Activated CD4-positive, CD25-positive, alpha-beta regulatory T cell treated with anti-CD3 and anti-CD28 coated beads, Interleukin-2, amount 50 U/mL, for 72 hours (primary cell): ENCODE measurements at regions not wholly inside any gene's neighbourhood (a gene's known extent, or its start where the extent isn't known, plus 50 kb on each side); places are given as distances from the start of the nearest gene placed in this dataset.
"Not testable (repeated sequence)": the region's sequence is repeated elsewhere in the genome, so short reads cannot be mapped to it uniquely, and the experiment has no call there.

Source experiments
- DNase-seq: peaks from one replicate; pipeline ENCODE4 v3.0.0; 2021

DNA sequence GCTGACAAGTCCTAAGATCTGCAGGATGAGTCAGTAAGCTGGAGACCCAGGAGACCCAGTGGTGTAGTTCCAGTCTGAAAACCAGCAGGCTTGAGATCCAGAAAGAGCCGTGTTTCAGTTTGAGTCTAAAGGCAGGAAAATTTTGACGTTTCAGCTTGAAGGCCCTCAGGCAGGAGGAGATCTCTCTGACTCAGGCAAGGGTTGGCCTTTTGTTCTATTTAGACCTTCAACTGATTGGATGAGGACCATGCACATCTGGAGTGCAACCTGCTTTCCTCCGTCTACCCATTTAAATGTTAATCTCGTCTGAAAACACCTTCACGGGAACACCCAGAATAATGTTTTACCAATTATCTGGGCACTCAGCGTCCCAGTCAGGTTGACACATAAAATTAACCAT lies 69.5 kb downstream of the NPIPA7 start:
- DNase-seq, result not testable (repeated sequence)

DNA sequence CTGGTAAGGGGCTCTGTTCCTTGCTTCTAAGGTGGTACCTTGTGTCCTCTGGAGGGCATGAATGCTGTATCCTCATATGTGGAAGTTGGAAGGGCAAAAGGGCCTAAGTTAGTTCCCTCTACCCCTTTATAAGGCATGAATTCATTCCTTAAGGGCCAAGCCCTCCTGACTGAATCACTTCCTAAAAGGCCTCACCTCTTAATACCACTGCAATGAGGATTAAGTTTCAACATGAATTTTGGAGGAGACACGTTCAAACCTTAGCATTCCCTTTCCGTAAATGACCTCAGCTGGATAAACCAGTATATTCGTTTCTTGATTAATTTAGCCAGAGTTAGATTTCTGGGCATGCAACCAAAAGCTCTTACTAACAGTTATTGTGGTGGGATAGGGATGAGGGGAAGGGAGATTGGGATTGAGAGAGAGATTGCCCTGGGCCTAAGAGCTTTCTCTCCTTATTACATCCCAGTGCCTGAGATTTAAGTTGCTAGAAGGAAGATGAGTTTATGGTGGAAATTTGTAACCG lies 70.8 kb downstream of the NPIPA7 start:
- not testable (repeated sequence) for DNase-seq

DNA sequence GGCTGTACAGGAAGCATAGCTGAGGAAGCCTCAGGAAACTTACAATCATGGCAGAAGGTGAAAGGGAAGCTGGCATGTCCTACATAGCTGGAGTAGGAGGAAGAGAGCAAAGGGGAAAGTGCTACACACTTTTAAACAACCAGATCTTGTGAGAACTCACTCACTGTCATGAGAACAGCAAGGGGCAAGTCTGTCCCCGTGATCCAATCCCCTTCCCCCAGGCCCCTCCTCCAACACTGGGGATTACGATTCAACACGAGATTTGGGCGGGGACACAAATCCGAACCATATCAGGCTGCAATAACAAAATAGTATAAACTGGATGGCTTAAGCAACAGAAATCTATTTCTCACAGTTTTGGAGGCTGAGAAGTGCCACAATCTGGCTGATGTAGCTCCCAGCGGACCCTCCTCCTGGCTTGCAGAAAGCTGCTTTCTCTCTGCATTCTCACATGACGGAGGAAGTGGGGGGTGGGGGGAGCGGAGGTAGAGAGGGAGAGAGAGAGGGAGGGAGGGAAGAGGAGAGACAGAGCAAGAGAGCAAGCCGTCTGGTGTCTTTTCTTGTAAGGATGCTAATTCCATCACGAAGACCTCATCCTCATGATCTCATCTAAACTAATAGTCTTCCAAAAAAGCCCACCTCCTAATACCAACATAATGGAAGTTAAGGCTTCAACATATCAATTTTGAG lies 72.9 kb downstream of the NPIPA7 start:
- not testable (repeated sequence) for DNase-seq

DNA sequence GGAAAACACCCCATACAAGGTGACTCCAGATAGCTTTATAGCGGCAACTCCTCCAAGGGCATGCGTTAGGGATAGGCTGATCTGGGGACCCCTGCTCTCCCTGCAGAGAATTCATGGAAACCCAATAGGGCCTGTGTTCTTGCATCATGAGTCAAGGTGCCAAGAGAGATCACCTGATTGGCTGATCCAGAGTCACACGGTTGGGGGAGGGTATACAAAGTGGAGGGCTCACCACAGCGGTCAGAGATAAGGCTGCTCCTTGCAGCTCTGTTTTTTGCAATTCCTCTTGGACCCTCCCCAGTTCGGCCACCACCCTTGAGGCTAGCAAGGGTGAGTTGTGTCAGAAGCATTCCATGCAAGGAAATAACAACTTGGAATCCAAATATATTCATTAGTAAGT lies 79.6 kb downstream of the NPIPA7 start:
- not testable (repeated sequence) for DNase-seq

DNA sequence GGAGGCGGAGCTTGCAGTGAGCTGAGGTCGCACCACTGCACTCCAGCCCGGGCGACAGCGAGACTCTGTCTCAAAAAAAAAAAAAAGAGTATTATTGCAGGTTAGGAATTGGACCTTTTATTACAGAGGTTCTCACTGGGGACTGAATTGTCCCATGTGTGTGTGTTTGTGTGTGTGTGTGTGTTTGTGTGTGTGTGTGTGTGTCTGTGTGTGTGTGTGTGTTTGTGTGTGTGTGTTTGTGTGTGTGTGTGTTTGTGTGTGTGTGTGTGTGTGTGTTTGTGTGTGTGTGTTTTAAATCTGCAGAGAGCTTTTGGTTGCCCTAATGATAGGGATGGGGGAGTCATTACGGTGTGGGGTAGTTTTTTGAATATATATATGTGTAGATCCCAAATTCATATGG lies 84.9 kb downstream of the NPIPA7 start:
- DNase-seq, result not testable (repeated sequence)

DNA sequence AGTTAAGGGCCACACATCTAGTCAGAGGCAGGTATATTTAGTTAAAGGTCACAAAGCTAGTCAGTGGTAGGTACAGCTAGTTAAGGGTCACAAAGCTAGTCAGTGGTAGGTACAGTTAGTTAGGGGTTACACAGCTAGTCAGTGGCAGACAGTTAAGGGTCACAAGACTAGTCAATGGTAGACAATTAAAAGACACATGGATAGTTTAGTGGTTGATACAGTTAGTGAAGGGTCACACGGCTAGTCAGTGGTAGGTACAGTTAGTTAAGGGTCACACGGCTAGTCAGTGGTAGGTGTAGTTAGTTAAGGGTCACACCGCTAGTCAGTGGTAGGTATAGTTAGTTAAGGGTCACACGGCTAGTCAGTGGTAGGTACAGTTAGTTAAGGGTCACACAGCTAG lies 110.0 kb downstream of the NPIPA7 start:
- DNase-seq, result not testable (repeated sequence)

DNA sequence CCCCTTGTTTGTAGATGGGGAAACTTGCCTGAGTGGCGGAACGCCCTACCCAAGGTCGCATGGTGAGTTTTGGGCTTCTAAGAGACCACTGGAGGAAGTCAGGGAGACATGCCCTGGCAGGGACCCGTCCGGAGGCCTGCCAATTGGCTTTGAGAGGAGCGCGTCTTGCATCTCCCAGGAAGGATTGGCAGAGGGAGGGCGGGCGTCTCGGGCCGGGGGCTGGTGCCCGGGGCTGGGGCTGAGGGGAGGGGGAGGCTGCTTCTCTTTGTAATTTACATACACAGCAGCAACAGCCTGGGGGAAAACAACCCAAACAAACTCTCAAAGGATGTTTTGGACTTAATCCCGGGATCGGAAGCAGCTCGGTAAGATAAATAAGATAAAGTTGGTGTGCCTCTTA lies 110.5 kb downstream of the NPIPA7 start:
- not testable (repeated sequence) for DNase-seq

DNA sequence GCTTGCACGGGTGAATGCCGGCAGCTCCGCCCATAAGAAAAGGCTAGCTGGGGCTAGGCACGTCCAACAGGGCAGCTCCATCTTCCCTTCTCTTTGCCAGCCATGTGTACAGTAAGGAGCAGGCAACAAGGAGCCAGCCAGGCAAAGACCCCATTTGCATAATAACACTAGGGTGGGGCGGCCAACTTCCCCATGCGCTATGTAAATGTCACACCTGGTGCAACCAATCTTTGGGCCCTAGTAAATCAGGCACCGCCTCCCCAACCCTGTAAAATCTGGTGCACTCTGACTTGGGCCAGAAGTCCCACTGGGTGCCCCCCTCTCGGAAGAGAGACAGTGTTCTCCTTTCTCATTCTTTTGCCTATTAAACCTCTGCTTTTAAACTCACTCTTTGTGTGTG lies 115.2 kb downstream of the NPIPA7 start:
- DNase-seq, result not testable (repeated sequence)

DNA sequence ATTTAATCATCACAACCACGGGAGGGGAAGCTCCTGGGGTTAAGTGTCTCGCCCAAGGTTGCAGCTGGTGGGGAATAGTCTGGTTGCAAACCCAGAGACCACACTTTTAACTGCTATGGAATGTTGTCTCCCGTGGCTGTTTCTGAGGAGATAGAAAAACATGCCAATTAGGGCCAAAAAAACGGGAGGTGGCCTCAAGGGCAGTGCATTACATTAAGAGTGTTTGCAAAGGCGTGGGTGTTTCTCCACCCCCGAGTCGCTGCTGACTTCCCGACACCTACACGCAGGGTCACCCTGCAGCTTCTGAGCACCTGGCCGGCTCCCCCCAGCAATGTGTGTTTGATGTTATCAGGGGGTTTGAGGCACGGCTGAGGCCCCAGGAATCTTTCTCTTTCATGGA lies 116.1 kb downstream of the NPIPA7 start:
- not testable (repeated sequence) for DNase-seq

DNA sequence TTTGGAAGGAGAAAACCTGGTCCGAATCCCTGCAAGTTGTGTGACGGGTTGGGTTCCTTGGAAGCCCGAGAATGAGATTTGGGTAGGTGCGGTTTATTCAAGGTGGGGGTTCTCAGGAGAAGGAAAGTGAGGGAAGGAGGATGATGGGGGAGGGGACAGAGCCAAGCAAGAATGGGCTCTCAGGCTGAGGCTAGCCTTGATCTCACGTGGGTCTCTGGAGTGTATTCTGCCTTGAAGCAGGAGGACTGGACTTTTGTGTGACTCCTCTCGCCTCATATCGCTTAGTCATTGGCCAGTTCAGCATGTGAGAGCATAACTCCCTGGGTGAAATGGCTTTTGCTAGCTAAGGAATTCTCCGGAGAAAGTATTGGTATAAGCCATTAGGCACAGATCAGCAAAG lies 120.9 kb downstream of the NPIPA7 start:
- DNase-seq, result not testable (repeated sequence)

DNA sequence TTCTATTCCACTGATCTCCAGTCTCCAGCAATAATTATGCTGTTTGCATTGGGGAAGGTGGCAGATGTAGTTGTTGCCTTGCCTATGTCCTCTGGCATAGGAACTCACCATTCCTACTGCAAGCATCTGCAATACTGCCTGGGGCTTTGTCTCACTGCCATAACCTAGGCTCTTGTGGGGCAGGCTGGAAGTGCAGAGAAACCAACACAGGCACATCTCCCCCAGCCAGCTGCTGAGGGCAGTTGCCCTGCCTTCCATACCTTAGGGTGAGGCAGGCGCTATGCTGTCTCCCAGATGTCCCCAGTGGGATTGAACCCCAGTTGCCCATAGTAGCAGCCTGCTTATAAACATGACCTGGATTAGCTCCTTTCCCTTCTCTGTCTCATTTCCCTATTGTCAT lies 128.1 kb downstream of the NPIPA7 start:
- DNase-seq, result not testable (repeated sequence)

DNA sequence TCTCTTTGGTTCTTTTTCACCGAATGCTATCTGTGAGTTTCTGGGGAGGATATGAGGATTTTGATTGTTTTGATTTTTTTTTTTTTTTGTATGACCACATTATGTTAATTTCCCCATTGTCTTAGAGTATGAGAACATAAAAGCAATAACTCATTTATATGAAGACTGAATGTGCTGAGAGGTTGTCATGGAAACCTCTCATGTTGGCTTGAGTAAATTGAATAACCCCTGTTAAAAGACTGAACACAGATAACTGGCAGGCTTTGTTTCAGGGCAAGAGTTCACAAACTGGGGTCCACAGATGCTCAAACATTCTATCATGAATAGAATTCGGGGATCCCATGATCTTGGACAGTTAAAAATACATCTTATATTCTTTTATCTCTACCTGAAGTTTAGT lies 129.4 kb downstream of the NPIPA7 start:
- DNase-seq, result not testable (repeated sequence)

DNA sequence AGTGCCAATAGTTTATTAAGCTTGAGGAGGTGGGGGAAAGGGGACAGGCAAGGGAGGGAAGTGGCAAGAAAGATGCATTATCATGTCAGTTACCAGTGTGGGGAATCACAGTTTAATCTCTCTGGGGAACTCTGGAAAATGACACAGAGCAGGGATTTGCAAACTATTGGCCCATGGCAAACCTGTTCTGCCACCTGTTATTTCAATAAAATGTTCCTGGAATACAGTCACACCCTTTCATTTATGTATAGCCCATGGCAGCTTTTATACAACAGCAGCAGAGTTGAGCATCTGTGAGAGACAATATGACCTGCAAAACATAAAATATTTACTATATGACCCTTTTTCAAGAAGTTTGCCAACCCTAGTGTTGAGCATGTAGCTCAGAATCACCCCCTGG lies 140.5 kb downstream of the NPIPA7 start:
- DNase-seq, result not testable (repeated sequence)

DNA sequence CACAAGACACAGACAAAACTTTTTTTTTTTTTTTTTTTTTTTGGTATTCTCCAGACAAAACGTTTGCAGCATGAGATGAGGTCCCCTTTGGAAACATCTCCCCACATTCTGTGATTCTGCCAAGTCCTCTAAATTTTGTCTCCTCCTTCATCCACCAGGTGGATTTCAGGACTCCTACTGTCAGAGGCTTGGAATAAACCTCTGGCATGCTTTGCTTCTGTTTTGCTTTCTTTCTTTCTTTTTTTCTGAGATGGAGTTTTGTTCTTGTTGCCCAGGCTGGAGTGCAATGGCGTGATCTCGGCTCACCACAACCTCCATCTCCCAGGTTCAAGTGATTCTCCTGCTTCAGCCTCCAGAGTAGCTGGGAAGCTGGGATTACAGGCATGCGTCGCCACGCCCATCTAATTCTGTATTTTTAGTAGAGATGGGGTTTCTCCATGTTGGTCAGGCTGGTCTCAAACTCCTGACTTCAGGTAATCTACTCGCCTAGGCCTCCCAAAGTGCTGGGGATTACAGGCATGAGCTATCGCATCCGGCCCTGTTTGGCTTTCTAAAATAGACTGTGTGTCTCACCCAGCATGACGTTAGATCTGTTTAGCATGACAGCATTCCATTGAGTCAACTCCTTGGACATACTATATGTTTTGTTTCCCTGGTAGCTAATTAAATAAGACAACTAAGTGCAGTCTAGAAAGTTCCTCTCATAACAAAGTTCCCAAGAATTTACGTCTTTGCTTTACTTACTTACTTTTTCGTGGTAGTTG lies 142.5 kb downstream of the NPIPA7 start:
- not testable (repeated sequence) for DNase-seq

DNA sequence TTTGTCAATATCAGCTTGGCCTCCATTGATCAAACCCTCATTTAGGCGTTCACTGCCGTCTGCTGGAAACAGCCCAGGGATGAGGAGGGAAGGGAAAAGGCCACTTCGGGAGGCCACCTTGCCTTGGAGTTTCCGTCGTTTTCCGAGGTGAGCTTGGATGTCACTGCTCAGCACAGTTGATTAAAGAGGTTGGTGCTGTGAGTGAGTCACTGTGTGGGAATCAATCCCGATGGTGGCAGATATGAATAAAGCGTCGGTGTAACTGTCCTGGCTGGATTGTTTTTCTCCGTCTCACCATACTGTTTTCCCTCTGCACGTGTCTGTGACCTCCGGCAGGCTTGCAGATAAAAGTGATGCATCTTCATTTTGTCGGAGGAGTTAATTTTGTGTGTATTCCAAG lies 148.1 kb downstream of the NPIPA7 start:
- not testable (repeated sequence) for DNase-seq

DNA sequence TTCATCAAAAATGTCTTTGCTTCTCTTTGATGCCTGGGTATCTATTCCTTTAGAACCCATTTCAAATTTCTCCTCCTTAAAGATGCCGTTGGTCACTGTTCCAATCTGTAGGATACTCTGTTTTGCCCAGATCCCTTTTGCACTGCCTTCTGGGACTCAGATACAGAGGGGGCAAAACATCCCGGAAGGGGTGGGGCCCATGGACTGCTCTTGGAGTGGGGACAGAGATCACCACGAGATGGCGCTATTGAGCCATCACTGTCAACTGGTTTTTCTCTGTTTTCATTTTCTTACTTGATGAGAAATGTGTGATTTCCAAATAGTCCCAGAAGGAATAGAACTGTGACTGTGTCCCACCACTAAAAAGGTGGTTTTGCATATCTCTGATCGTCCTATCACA lies 151.8 kb downstream of the NPIPA7 start:
- not testable (repeated sequence) for DNase-seq

DNA sequence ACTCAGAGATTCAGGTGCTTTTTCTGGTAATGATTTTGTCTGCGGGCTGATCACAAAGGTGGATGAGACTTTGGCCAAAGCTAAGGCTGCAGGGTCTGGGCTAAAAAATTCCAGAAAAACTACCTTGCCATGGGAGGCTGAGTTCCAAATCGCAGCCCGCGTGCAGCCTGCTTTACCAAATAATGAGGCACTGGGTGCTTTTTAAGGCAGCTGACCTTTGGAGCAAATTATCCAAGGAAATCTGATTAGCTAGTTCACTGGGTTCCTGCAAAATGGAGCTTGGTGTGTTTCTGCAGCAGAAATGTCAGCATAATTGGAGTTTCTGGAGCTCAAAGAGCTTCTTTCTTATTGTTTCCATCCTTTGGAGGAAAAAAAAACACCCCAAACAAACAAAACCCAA lies 156.6 kb downstream of the NPIPA7 start:
- not testable (repeated sequence) for DNase-seq

DNA sequence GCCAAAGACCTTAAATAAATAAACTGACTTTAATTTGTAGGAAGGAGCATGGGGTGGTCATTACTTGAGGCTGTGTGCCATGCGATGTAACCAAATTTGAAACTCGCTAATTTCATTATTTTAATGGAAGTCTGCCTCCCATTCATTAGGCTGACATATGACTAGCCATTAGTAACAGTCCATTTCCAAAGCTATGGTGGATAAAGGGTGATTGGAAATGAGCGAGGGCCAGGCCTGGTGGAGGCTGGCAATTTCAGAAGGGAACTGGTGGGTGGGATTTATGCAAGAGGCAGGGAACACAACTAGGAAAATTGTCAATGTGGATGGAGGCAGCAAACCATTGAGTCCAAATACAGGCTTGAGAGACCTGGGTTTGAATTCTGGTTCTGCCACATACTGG lies 157.2 kb downstream of the NPIPA7 start:
- not testable (repeated sequence) for DNase-seq

DNA sequence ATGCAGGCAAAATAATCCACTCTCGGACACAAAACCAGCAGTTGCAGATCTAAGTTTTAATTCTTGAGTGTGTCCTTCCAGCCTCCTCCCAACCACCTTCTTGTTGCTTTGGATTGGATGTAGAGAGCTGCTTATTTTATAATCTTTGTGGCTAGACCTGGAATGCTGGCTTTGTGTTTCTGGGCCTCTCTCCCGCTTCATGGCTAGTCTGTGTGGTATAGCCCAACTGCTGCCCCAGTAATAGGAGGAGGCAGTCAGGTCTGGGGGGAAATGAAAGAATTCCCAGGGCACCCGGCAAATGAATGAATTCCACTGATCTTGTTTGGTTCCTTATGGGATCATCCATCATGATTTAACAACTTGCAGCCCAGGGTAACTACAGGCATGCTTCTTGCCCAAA lies 170.8 kb downstream of the NPIPA7 start:
- DNase-seq, result not testable (repeated sequence)

DNA sequence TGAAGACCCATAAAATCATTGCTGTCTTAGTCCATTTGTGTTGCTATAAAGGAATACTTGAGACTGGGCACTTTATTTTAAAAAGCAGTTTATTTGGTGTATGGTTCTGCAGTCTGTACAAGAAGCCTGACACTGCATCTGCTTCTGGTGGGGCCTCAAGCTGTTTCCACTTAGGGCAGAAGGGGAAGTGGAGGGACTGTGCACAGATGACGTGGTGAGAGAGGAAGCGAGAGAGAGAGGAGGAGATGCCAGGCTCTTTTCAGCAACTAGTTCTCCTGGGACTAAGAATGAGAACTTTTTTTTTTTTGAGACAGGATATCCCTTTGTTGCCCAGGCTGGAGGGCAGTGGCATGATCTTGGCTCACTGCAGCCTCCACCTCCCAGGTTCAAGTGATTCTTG lies 171.9 kb downstream of the NPIPA7 start:
- DNase-seq, result not testable (repeated sequence)

DNA sequence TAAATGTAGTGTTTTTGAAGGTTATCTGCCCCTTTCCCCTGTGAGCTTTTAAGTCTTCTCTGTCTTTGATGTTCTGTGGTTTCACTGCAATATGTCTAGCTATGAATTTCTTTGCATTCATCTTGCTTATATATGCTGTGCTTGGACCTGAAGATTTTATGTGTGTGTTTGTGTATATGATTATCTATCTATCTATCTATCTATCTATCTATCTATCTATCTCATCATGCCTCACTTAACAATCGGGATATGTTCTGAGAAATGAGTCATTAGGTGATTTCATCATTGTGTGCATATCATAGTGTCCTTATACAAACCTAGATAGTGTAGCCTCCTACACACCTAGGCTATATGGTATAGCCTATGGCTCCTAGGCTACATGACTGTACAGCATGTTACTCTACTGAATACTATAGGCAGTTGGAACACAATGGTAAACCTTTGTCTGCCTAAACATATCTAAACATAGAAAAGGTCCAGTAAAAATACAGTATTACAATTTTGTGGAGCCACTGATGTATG lies 173.9 kb downstream of the NPIPA7 start:
- DNase-seq, result not testable (repeated sequence)

DNA sequence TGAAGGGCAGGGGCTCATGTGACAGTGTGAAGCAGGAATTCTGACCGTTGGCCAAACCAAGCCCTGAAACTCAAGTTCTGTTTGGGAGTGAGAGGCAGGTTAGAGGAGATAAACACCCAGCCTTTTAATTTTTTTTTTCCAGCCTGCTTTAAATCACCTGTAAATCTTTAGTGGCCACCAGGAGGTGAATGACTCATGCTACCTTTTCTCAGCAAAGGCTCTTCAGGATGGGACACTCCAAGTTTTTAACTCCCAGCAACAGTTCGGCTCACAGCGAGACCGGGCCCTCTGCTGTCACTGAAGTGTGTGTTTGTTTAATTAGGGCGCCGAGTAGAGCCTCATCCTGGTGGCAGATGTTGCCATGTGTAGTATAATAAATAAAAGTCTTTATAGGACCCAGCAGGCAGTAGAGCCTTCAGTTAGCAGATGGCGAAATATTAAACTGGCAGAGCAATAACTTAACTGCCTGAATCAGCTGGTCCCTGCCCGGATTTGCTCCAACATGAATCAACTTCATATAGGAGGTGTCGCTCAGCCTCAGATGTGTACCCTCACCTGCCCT lies 180.3 kb downstream of the NPIPA7 start:
- DNase-seq, result not testable (repeated sequence)

DNA sequence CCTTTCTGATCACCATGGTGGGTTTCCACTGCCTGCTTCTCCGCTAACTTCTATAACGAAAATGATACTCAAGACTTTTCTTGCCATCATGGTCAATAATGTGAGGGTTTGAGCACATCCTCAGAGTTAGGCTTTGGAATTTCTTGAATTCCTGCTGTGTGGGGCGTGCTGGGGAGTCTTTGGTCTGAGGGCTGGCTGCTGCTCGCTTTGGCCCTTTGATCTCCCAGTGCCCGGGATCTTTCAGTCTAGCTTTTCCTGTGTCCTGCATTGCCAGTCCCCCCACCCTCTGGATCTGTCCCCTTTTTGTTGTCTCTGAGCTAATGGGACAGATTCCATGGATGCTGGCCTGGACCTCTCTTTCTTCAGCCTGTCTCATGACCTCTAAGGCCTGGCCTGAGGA lies 182.6 kb downstream of the NPIPA7 start:
- not testable (repeated sequence) for DNase-seq
